Activated CD4-positive, CD25-positive, alpha-beta regulatory T cell treated with anti-CD3 and anti-CD28 coated beads, Interleukin-2, amount 50 U/mL, for 24 hours (primary cell): ENCODE measurements at regions not wholly inside any gene's neighbourhood (a gene's known extent, or its start where the extent isn't known, plus 50 kb on each side); places are given as distances from the start of the nearest gene placed in this dataset.
A peak's percentile ranks its signal among the peaks of the same experiment; 100 is the strongest.

Experiments
- ATAC-seq, 2 donors: fragments of 150-1000 bp; cut with Tn5 transposase; one replicate each; pipeline ENCODE4 v1.10.0; 2021; ENCODE audit warnings: mild to moderate bottlenecking in 1 of 2, moderate library complexity in 1 of 2

DNA sequence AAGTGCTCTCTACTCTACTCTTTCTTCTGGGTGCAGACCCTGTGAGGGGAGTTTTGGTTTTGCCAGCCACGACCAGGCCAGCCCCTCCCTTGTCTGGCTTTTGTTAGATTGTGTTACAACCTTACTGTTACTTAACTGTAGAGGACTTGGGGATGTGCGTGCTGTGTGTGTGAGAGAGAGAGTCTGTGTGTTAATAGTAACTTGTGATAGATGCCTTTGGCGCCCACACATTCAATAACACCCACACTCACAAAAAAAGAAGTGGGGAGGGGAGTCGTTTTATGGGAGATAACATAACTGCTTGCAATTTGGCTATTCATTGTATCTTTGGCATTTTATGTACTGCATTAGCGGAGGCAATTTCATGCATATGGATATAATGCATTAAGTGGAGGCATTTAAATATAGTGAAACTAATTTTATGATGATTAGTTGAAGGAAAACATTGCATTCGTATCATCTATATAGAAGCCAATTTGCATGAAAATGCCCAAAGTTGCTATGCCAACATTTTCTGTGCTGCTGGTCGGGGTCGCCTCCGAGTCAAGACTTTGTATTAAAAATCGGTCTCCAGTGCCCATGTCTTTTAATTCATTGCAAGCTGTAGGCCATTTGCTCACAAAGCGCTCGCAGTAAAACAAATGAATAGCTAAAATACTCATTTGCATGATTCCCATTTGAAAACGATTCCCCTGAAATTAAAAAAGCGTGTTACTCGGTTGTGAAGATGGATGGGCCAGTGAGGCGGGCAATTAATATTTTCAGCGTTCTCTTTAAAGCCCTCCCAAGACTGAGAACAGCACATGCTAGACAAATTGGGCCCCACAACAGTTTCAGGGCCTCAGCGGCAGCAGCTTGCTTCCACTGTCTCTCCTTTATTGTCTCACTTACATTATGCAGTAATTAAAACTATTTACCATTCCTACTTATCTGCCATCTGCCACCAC lies 158.5 kb upstream of the SMAD3 start:
- no peak for ATAC-seq

DNA sequence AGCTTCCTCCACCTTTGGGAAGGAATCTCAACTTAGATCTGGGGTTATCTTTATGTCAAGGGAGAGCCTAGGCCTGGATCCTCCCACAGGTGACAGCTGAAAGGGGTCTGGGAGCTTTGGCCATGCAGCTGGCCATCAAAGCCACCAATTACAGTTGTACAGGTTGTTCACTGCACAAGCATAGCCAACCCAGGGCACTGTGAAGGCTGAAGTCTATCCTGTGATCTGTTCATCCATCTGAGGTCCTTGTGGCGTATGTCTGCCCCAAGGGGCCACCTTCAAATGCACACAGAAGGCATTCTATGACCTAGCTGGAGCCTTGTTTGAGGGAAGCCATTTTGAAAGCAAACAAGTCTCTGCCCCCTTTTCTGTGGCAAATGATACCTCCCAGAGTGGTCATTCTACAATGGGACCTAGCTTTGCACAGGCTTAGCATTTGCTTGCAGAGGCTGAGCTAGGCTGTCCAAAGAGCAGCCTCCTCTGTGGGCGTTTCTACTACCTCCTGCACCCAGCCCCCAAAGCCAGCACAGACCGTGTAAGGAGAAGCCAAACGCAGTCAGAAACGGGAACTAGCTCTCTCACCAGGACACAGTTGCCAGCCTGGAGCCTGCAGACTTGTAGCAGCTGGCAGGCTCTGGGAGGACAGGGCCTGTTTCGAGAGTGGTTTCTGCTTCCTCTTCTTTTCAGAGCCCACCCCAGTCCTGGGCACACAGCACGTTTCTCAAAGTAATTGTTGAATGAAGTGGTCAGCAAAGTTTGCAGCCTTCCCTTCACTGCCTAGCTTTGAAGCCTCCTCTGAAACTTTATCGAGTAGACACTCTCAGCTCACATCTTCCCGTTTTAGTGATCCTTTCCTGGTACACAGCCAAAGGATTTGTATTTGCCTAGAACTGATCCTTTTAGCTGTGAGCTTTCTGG lies 157.3 kb upstream of the SMAD3 start:
- ATAC-seq, result no peak

DNA sequence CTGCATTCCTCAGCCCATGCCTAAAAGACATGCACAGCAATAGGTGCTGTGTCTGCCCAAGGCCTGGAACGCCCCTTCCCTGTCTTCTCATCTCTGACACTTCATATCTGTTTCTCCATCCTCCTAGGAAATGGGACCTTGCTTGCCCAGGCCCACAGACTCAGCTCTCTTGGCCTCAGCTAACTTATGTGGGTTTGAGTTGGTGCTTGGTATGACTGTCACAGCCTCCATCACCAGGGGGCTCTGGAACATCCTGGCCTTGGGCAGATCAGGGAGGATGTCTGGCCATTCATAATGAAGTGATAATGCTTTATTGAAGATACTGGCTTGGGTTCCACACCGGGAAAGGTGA lies 156.7 kb upstream of the SMAD3 start:
- ATAC-seq, result no peak

DNA sequence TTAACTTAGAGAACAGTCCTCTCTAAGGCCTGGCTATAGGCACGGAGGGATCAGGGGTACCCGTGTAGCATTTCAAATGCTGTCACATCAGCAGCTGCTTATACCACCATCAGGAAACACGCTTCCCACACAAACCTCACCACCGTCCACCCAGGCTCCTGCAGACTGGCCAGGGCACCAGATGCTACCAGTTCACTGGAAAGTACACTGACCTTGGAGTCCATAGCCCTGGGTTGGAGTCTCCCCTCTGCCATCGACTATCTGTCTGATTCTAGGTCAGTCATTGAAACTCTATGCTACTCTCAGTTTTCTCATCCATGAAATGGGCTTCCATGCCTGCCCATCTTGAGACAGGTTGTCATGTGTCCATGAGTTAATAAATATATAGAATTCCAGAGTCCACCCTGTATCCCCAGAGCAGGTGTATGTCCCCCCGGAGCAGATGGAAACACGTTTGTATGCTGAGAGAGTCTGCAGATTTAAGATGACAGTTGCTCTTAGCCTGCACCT lies 156.0 kb upstream of the SMAD3 start:
- no peak for ATAC-seq

DNA sequence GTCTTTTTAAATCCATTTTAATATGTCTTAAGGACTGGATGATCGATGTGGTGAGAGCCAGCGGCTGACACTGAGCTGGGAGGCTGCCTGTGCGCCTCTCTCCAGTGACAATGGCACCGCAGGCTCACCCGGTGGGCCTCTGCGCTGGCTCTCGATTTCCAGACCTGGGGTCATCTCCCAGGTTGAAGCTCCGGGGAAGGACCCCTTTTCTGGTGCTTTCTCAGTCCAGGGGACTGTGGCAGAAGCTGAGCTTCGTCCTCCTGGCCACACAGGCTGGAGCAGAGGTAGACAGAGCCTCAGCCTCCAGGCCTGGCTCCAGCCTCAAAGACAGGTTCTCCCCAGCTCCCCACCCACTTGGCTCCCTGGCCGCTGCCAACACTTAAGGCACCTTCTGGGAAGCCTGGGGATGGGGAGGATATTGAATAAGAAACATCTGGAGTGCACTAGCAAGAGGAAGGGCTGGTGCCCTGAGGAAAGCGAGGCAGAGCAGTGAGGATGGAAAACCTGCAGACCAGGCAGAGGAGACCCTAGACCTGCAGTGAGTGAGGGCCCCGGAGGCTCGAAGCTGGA lies 154.2 kb upstream of the SMAD3 start:
- no peak for ATAC-seq

DNA sequence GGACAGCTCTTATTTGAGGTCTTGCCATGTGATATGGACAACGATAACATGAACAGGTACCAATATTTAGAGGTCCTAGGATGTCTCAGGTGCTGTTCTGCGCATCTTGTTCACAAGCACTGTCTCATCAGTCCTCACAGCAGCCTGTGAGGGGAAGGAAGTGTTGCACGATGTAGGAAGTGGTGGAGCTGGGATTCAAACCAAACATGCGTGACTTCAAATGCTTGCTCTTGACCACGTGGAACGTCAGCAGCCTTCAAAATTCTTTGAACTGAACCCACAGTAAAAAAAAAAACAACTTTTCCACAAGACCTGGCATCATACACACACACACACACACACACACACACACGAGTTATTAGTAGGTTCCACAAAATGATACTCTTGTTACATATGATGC lies 153.4 kb upstream of the SMAD3 start:
- peak in 1 of 2 donors; percentile 30 for ATAC-seq

DNA sequence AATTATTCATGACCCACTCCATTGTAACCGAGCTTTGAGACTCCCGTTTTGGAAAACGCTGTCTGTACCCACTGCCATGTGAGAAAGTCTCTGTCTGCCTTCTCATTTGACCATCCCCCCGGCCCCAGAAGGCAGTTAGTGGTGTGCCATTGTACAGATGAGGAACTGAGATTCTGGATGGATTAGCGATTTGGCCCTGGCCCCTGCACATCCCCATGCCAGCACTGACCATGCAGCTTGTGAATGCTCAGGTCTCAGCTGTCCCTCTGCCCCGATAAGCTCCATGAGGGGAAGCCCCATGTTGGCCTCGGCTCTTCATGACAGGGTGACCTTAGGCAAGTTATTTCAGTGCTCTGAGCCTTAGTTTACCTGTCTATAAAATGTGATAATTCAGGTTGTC lies 153.0 kb upstream of the SMAD3 start:
- no peak for ATAC-seq

DNA sequence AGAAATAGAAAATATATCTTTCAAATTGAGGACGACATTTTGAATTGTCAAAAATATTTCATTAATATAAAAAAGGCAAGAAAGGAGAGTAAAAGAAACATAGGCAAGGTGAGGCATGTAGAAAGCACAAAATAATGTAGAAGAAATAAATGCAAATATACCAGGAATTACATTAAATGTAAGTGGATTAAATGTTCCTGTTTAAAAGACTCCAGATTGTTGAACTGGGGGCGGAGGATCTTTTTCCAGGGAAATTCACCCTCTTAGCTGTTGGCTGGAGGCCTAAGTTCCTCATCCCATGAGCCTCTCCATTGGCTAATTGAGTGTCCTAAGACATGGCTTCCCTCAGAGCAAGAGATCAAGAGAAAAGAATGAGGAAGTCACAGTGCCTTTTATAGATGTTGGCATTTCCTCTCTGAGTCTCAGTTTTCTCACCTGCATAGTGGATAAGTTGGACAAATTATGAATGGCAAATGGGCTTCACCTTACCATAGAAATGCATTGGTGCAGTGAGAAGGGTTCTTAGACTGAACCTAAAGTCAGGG lies 147.4 kb upstream of the SMAD3 start:
- no peak for ATAC-seq

DNA sequence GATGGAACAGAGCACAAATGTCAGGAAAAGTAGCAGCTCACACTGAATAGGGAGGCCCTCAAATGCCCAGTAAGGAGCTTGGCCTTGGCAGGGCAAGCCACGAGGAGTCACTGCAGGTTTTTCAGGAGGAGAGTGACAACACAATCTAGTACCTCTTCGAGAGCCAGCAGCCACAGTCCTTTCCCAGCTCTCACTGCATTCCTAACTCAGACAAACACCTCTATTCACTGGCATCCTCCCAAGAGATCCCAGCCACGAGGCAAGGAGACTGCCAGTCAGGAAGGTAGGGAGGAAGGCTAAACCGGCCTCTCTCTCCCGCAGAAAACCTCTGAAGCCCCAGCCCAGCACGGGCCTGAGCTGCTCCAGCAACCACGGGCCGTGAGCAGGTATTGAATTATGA lies 146.0 kb upstream of the SMAD3 start:
- no peak for ATAC-seq

DNA sequence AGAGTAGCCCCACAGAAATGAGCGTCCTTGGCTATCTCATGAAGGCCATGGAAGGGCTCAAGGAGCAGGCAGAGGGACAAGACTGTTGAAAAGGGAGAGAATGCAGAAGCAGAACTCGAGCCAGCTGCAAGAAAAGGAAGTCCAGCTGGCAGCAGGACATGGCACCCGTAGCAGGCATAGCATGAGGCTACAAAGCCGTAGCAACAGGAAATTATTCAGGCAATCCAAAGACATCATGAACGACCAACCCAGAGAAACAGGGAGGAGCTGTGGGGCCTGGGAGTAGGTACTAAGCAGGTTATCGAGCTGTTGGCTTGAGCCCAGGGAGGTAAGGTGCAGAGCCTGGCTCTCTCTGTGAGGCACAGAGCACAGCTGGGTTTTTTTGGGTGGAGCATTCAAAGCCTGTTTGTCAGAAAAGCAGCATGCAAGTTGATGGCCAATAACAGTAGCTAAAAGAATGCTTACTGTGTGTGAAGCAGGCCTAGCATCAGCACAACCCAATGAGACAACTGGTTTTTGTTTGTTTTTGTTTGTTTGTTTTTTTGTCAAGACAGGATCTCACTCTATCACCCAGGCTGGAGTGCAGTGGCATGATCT lies 144.0 kb upstream of the SMAD3 start:
- no peak for ATAC-seq

DNA sequence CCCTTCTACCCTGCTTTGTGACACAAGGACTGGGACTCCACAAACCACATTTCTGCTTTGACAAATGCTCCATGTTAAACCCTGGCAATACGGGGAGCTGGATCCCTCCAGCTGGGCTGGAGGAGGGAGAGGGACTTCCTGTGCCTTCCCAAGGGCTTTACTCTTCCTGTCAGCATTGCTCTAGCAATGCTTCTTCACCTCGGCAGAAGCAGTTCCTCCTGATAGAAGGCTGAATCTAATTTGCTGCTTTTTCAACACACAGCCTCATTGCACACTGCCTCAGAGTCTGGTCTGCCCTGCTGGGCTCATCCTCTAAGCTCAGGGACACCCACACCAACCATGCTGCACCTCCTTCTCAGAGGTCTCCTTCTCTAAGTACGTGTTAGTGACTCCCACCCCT lies 142.8 kb upstream of the SMAD3 start:
- ATAC-seq, result no peak

DNA sequence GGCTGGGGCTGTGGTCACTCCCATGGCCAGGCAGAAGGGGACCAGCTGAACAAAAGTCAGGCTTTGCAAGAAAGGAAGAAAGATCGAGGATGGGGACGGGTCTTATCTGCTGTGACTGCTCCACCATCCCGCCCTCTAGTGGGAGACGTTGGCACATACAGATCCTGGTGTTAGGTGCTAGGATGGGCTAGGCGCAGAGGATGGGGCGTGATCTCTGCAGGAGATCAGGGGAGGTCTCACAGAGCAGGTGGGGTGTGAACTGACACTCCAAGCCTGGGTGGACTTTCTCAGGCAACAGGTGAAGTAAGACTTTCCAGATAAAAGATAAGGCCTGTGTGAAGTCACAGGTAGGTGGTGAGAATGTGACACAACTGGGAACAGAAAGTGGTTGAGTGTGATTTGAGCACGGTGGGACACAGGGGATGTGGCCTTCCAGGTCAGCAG lies 141.9 kb upstream of the SMAD3 start:
- ATAC-seq, result peak in 1 of 2 donors; percentile 27

DNA sequence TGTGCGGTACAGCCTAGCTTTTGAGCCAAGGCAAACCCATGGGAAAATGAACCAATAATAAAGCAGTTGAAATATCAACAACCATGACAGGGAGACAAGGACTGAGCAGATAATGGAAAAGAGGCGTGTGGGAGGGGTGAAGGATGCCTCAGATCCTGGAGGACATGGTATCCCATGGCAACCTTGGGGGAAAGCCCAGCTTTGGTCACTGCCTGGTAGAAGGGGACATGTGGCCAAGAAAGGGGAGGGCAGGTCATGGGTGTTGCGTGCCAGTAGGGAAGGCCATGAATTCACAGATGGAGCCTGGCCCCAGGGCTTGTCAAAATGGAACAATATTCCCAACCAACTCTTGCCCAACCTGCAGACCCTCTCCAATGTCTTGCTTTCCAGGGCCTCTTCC lies 140.5 kb upstream of the SMAD3 start:
- no peak for ATAC-seq

DNA sequence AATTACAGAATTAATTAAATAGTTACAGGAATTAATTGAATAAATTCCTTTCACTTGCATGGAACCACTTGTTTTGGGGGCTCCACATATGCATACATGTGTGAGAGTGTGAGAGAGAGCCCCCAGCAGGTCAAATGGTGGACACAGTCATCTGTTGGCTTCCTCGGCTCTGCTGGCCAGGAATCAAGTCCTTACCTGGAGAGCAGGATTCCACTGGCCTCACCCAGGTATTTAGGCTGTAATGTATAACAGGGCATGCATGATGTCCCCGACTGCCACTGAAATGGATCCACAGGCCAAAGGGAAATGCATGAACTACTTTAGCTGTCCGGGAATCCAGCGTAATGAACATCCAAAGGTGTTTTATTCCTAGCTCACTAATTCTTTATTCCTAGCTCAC lies 139.7 kb upstream of the SMAD3 start:
- no peak for ATAC-seq

DNA sequence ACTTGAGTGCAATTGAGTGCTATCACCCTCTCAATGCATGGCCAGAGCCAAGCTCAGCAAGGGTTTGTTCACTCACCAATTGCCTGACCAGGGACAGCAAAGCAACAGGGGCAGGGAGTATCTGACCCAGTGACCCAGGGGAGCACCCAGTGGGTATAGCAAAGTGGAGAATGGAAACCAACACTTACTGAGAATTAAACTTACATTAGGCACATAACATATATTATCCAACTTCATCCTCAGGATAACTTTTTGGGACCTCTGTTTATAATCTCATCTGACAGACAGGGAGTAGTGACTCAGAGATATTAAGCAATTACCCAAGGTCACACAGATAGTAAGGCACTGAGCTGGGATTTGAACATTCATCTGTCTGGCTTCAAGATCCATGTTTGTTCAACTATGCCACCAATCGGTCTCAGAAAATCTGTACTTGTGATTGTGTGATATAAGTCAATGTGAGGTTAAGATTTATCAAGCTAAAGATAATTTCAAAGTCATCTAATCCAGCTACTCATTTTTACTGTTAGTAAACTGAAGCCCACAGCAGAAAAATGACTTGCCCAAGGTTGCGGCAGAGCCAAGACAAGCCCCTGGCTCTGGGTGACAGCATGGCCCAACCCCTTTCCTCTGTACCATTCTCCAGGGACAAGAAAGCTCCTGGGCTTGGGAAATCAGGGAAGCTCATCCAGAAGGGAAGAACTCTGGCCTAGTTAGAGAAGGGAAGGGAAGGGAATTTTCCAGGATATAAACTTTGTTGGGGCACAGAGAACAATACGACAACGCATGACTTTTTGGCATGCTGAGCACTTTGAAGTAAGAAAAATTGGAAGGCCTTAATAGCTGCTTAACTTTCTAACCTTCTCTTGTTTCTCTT lies 138.0 kb upstream of the SMAD3 start:
- ATAC-seq, result no peak

DNA sequence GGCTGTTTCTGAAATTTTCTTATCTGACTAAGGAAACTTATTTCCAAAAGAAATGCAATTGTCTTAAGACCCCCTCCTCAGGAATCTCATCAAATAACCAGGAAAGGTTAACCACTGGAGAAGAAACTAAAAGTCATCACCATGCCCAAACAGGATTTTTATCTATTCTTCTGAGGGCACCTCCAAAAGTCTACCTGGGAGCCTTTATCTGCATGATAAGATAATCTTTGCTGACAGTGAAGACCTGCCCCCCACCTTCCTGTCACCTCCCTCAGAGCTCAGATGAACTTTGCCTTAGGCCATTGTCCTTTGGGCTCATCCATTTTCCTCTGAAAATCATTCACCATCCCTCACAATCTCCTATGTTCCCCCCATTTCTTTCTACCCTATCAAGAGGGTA lies 137.3 kb upstream of the SMAD3 start:
- no peak for ATAC-seq

DNA sequence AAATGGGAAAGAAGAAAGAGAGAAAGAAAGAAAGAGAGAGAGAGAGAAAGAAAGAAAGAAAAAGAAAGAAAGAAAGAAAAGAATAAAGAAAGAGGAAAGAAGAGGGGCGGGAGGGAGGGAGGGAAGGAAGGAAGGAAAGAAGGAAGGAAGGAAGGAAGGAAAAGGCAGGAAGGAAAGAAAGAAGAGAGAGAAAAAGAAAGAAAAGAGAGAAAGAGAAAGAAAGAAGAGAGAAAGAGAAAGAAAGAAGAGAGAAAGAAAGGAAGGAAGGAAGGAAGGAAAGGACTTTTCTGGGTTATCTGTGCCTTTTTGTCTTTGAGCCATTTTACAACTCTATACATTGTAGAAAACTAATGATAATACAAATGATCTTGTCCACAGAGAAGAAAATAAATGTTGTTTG lies 136.6 kb upstream of the SMAD3 start:
- no peak for ATAC-seq

DNA sequence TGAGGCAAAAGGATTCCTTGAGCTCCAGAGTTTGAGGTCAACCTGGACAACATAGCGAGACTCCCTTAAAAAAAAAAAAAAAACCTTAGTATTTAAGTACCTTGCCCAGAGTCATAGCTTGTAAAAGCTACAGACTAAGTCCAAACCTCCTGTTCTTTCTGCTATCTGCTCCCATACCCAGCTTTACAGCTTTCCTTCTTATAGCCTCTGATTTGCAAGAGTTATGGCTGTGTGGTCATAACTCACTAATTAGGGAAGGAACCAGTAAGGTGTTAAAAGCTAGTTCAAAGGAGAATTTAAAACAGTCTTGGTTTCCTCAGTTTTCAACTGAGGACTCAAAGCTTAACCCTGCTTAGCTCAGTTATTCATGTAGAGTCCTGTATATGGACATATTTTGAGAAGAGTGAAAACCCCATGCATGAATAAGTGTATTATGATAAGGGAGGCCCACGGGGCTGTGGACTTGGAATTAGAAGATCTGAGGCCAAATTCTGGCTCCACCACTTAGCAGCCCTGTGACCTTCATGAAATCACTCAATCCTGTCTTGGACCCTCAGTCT lies 135.5 kb upstream of the SMAD3 start:
- no peak for ATAC-seq

DNA sequence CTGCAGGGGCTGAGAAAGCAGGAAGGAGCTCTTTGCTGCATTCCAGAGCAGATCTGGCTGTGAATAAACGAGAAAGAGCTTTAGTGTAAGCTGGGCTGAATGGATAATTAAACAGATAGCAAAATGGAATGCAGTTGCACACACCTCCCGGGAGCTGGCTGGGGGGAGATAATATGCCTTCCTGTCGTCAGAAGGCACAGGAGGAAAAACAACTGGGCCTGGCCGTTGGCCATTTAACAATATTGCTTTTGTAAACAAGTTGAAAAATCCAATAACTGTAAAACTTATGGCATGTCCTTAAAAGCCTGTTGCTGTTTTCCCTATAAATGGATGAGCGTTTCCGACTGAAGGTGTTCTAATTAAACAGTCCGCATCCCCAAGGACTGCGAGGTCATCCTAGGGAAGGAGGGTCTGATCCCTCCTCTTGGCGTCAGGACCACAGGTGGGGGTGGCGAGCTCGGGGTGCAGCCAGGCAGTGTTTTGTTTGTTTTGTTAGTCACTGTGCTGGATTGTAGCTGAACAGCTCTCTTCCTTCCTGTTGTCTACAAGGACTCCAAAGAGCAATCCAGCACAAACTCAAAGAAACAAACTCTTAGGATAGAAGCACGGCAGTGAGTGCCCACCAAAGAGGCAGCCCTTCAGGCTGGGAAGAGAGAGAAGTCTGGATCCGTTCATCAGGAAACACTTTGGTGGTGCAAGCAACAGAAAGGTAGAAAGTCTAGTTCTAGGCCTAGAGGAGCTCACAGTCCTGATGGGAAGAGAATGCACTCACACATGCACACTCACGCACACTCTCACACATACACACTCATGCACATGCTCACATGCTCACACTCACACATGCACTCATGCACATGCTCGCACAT lies 133.4 kb upstream of the SMAD3 start:
- ATAC-seq, result no peak

DNA sequence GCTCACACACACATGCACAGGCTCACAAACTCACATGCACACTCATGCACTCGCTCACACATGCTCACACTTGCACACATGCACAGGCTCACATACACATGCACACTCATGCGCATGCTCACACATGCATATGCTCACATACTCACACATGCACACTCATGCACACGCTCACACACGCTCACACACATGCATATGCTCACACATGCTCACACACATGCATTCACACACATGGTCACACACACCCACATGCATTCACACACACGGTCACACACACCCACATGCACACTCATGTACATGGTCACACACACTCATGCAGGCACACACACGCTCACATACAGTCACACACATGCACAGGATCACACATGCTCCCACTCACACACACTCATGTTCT lies 132.8 kb upstream of the SMAD3 start:
- no peak for ATAC-seq
